GM18873 (cell line): ENCODE measurements at regions not wholly inside any gene's neighbourhood (a gene's known extent, or its start where the extent isn't known, plus 50 kb on each side); places are given as distances from the start of the nearest gene placed in this dataset.
"Not testable (repeated sequence)": the region's sequence is repeated elsewhere in the genome, so short reads cannot be mapped to it uniquely, and the experiment has no call there.

Source experiments
- ATAC-seq: cut with Tn5 transposase; IDR thresholded peaks from one replicate; pipeline ENCODE4 v1.9.1; 2021; ENCODE audit warnings: mild to moderate bottlenecking, moderate library complexity, moderate number of reproducible peaks; ENCODE audit not compliant: unreplicated experiment, low FRiP score

GRCh38 chr10:25707976-25708671 lies 225.9 kb upstream of the MYO3A start:
- ATAC-seq, result no peak

GRCh38 chr10:25713894-25714240 lies 220.2 kb upstream of the MYO3A start:
- ATAC-seq, result no peak

- ATAC-seq, result no peak
Observed at GRCh38 chr10:25724241-25724640, 209.8 kb upstream of the MYO3A start.

GRCh38 chr10:25725917-25726716 lies 207.9 kb upstream of the MYO3A start:
- ATAC-seq, result no peak

GRCh38 chr10:25738776-25739175 lies 195.3 kb upstream of the MYO3A start:
- ATAC-seq, result no peak

GRCh38 chr10:25743832-25744231 lies 190.2 kb upstream of the MYO3A start:
- no peak for ATAC-seq

DNA sequence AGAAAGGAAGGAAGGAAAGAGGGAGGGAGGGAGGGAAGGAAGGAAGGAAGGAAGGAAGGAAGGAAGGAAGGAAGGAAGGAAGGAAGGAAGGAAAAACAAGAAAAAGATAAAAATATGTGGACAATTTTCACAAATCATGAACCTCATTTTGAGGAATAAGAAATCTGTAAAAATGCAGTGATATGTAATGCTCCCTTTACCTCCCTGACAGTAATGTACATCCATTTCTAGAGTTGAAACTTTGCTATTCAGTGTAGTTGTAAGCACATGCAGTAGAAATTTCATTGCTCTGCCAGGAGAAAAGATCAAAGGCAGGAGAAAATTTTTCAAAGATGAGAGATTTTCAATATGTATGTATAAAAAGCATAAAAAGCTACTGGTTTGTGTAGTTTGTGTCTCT lies 189.5 kb upstream of the MYO3A start:
- ATAC-seq, result no peak

- ATAC-seq, result no peak
Observed at GRCh38 chr10:25745976-25746375, 188.1 kb upstream of the MYO3A start.

GRCh38 chr10:25747084-25747483 lies 186.9 kb upstream of the MYO3A start:
- no peak for ATAC-seq

- no peak for ATAC-seq
Observed at GRCh38 chr10:25748509-25748908, 185.5 kb upstream of the MYO3A start.

- ATAC-seq, result no peak
Observed at GRCh38 chr10:25753776-25754175, 180.3 kb upstream of the MYO3A start.

DNA sequence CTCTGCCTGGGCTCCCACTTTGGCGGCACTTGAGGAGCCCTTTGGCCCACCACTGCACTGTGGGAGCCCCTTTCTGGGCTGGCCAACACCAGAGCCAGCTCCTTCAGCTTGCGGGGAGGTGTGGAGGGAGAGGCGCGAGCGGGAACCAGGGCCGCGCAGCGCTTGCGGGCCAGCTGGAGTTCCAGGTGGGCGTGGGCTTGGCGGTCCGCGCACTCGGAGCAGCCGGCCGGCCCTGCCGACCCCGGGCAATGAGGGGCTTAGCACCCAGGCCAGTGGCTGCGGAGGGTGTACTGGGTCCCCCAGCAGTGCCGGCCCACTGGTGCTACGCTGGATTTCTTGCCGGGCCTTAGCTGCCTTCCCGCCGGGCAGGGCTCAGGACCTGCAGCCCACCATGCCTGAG lies 178.2 kb upstream of the MYO3A start:
- ATAC-seq, result not testable (repeated sequence)

DNA sequence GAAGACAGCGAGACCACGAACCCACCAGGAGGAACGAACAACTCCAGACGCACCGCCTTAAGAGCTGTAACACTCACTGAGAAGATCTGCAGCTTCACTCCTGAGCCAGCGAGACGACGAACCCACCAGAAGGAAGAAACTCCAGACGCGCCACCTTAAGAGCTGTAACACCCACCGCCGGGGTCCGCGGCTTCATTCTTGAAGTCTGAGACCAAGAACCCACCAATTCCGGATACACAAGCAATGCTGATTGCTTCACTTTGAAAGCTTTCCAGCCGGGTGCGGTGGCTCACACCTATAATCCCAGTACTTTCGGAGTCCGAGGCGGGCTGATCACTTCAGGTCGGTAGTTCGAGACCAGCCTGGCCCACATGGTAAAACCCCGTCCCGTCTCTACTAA lies 177.2 kb upstream of the MYO3A start:
- no peak for ATAC-seq

- ATAC-seq, result no peak
Observed at GRCh38 chr10:25758041-25758457, 176.0 kb upstream of the MYO3A start.

- ATAC-seq, result no peak
Observed at GRCh38 chr10:25758511-25758910, 175.5 kb upstream of the MYO3A start.

DNA sequence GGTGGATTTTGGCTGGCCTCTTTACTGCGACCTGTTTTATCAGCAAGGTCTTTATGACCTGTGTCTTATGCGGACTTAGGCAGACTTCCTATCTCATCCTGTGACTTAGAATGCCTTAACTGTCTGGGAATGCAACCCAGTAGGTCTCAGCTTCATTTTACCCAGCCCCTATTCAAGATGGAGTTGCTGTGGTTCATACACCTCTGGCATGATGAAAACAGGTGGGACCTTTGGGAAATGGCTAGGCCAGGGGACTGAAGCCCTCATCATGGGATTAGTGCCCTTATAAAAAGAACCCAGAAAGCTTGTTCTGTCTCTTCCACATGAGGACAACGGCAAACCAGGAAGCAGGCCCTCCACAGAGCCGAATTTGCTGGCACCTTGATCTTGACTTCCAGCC lies 172.1 kb upstream of the MYO3A start:
- no peak for ATAC-seq

- no peak for ATAC-seq
Observed at GRCh38 chr10:25766213-25766612, 167.8 kb upstream of the MYO3A start.

- ATAC-seq, result no peak
Observed at GRCh38 chr10:25766687-25767221, 167.3 kb upstream of the MYO3A start.

- ATAC-seq, result no peak
Observed at GRCh38 chr10:25768167-25768566, 165.9 kb upstream of the MYO3A start.

DNA sequence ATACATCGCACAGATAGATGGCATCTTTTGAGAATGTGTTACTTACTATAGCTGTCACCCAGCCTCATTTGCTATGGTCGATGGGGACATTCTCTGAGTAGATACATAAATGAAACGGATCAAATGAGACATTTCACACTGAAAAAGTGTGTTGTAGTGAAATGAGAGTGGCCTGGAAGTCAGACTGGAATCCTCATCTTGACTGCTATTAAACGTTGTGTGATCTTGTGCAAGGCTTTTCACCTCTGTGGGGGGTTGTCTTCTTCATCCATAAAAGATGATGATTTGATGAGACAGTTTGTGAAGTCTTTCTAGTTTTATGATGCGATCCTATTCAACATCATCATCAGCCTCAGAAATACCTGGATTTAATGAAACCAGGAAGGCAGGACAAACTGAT lies 155.4 kb upstream of the MYO3A start:
- ATAC-seq, result no peak

DNA sequence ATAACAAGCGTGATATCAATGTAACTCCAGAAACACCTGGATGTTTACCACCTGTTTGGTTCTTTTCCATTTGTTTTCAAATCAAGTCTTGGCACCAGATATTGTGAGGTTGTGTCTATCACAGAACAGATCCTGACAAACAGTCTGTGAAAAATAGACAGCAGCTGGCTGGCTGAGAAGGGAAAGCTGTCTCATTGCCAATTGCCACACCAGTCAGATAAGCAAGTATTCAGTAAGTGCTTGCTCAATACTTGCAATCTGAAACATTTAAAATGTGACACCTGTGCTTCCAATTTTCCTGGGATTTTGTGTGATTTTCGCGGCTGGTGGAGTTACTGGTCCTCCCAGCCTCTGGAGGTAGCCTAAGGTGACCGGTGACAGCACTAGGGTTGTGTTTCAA lies 147.9 kb upstream of the MYO3A start:
- ATAC-seq, result no peak

- no peak for ATAC-seq
Observed at GRCh38 chr10:25786899-25787298, 147.1 kb upstream of the MYO3A start.
